Calu3 (cell line): ENCODE measurements at regions not wholly inside any gene's neighbourhood (a gene's known extent, or its start where the extent isn't known, plus 50 kb on each side); places are given as distances from the start of the nearest gene placed in this dataset.

ENCODE experiments used
- BruUV-seq: library from RNA; stranded (reverse); fragments of 400-500 nt; replicated peaks from 2 replicates; lab custom pipeline; 2021; lab: Mats Ljungman, UMichigan
- CTCF ChIA-PET: fragments of 300-600 bp; sonication (Branson Sonifier 250); formaldehyde crosslinking; loops from one replicate; lab custom pipeline; 2022; ENCODE audit warnings: antibody characterized with exemption; lab: Charles Lee
- DNase-seq: peaks from one replicate; pipeline ENCODE4 v3.0.0; 2022
- H3K27ac Mint-ChIP-seq: one replicate; pipeline ENCODE4 v1.8.0; 2022; ENCODE audit warnings: mixed read lengths; ENCODE audit not compliant: unreplicated experiment
- H3K27me3 Mint-ChIP-seq: one replicate; pipeline ENCODE4 v1.8.0; 2022; ENCODE audit warnings: mixed read lengths; ENCODE audit not compliant: unreplicated experiment
- H3K36me3 Mint-ChIP-seq: one replicate; pipeline ENCODE4 v1.8.0; 2022; ENCODE audit warnings: mild to moderate bottlenecking, moderate library complexity, mixed read lengths; ENCODE audit not compliant: insufficient read depth, unreplicated experiment
- H3K4me1 Mint-ChIP-seq: one replicate; pipeline ENCODE4 v1.8.0; 2022; ENCODE audit warnings: mild to moderate bottlenecking, low read depth, mixed read lengths; ENCODE audit not compliant: unreplicated experiment
- H3K4me3 Mint-ChIP-seq: one replicate; pipeline ENCODE4 v1.8.0; 2022; ENCODE audit warnings: mild to moderate bottlenecking, low read depth, moderate library complexity, mixed read lengths; ENCODE audit not compliant: unreplicated experiment
- H3K9me3 Mint-ChIP-seq: one replicate; pipeline ENCODE4 v1.8.0; 2022; ENCODE audit warnings: low read depth, mixed read lengths; ENCODE audit not compliant: unreplicated experiment
- intact Hi-C: fragments of 100-400 bp; cut with micrococcal nuclease; formaldehyde crosslinking; loops from one replicate; pipeline ENCODE4 v1.10.0; 2022; ENCODE audit not compliant: unreplicated experiment
- TF ChIP-seq, protein P1 (sequence below): fragments of 200-600 bp; IDR thresholded peaks from one replicate; pipeline ENCODE4 v1.8.0; 2022; ENCODE audit warnings: antibody characterized with exemption; ENCODE audit not compliant: unreplicated experiment

DNA sequence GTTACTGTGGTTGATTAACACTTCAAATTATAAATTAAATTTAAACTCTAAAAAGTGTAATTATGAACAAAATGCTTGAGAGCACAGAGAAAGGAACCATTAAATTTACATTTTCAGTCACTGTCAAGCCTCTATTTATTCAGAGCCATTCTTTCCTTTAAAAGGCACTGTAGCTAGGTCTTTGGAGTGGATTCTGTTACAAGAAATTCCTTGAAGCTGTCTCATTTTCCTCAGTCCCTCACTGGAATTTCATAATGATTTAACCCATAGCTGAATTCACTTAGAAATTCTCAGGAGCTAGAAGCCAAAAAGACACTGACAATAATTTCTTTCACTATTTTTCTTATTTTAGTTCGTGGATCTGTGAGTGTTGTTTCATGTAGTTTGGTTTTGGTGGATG lies 81.2 kb upstream of the TCF12 start:
- H3K9me3 Mint-ChIP-seq: no peaks in the 10 kb centered on the region
- intact Hi-C loops: no loop called here
- H3K4me1 Mint-ChIP-seq: peaks cover 4% of the 10 kb centered on the region
- no peaks in the 10 kb centered on the region for H3K36me3 Mint-ChIP-seq
- CTCF ChIA-PET: interaction anchor here (0.7 kb wide), 1 partner anchor 32 kb away, joined by 3 read pairs; no protein-coding TSS in a partner anchor
- no peak for DNase-seq
- BruUV-seq: no TSS peak
- no peak overlapping the region for H3K27ac Mint-ChIP-seq
- no peak overlapping the region for H3K4me3 Mint-ChIP-seq
- TF ChIP-seq, protein P1, sequence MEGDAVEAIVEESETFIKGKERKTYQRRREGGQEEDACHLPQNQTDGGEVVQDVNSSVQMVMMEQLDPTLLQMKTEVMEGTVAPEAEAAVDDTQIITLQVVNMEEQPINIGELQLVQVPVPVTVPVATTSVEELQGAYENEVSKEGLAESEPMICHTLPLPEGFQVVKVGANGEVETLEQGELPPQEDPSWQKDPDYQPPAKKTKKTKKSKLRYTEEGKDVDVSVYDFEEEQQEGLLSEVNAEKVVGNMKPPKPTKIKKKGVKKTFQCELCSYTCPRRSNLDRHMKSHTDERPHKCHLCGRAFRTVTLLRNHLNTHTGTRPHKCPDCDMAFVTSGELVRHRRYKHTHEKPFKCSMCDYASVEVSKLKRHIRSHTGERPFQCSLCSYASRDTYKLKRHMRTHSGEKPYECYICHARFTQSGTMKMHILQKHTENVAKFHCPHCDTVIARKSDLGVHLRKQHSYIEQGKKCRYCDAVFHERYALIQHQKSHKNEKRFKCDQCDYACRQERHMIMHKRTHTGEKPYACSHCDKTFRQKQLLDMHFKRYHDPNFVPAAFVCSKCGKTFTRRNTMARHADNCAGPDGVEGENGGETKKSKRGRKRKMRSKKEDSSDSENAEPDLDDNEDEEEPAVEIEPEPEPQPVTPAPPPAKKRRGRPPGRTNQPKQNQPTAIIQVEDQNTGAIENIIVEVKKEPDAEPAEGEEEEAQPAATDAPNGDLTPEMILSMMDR: no peak
- no peaks in the 10 kb centered on the region for H3K27me3 Mint-ChIP-seq

DNA sequence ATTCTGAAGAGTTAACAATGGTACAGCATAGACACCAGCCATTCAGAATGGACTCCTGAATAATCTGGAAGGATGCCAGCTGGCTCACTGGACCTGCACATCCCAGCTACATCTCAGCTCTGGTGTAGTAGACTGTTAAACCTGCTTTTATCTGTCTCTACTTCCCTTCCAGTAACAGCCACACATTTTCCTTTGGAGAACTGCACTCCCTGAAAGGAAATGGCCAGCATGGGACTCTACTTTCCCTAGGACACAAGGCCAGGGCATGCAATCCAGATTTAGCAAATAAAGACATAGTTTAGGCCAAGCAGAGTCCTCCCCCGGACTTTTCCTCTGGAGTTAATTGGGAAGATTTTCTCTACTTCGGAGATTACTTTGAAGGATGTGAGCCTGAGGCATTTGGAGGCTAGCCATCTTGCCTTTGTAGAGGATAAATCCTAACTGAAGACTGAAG lies 82.7 kb upstream of the TCF12 start:
- Mint-ChIP-seq H3K36me3 (no peaks in the 10 kb centered on the region), H3K27ac (no peak overlapping the region), H3K27me3 (no peaks in the 10 kb centered on the region), H3K9me3 (no peaks in the 10 kb centered on the region), H3K4me1 (peaks cover 9% of the 10 kb centered on the region), H3K4me3 (no peak overlapping the region)
- DNase-seq: no peak
- CTCF ChIA-PET: no interaction called here
- no TSS peak for BruUV-seq
- TF ChIP-seq, protein P1: no peak
- intact Hi-C loops: no loop called here

DNA sequence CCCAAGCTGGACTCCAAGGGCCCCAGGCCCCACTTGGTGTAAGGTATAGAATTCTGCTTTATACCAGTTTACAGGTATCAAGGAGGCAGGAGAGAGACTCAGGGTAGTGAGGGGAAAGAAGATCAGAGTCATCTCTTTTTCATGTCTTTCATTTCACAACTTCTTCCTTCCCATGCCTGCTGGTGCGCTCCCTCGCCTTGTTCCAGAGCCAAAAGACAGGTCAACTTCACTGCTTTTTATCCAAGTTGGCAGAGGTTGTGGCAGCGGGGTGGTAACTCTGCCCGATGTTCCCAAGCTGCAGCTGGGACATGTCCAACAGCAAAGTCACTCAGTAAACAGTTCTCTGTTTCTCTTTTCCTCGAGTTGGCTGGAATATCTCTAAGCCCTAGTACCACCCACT lies 86.3 kb upstream of the TCF12 start:
- CTCF ChIA-PET: interaction anchor here (0.5 to 2.2 kb wide), 2 partner anchors 10 to 432 kb away, joined by 3 to 6 read pairs; no protein-coding TSS in a partner anchor
- BruUV-seq: no TSS peak
- no peaks in the 10 kb centered on the region for H3K36me3 Mint-ChIP-seq
- H3K27ac Mint-ChIP-seq: no peak overlapping the region
- peaks cover 9% of the 10 kb centered on the region for H3K4me1 Mint-ChIP-seq
- no peaks in the 10 kb centered on the region for H3K9me3 Mint-ChIP-seq
- intact Hi-C loops: no loop called here
- no peak overlapping the region for H3K4me3 Mint-ChIP-seq
- H3K27me3 Mint-ChIP-seq: no peaks in the 10 kb centered on the region
- TF ChIP-seq, protein P1: no peak
- DNase-seq: no peak

DNA sequence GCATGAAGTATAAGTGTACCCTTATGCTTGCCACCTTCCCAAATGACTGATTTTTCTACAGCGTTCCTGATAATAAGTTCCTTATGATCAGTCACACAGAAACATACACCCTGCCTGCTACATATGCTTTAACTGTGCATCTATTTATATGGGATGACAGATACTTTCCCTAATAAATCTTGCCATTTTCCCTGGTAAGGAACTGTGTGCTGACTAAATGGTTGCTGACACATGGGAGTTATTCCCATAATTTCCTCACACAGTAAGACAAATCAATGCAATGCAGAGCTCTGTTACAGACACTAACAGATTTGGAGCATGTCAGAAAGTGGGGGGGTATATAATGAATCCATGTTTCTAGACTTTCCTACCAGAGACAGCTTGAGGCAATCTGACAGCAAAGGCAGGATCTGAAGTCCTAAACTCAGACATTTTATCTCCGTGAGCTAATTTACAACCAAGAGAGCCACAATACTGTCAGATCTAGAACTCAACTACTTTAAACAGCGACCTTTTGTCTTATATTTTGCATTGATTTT lies 86.9 kb upstream of the TCF12 start:
- intact Hi-C loops: no loop called here
- Mint-ChIP-seq H3K27me3 (no peaks in the 10 kb centered on the region), H3K36me3 (no peaks in the 10 kb centered on the region), H3K4me1 (peaks cover 9% of the 10 kb centered on the region), H3K9me3 (no peaks in the 10 kb centered on the region), H3K27ac (no peak overlapping the region), H3K4me3 (no peak overlapping the region)
- BruUV-seq: no TSS peak
- CTCF ChIA-PET: interaction anchor here (0.5 to 2.2 kb wide), 2 partner anchors 10 to 432 kb away, joined by 3 to 6 read pairs; no protein-coding TSS in a partner anchor
- TF ChIP-seq, protein P1: no peak
- DNase-seq: no peak
